Stomach (tissue), 4 donors: ENCODE measurements at regions not wholly inside any gene's neighbourhood (a gene's known extent, or its start where the extent isn't known, plus 50 kb on each side); places are given as distances from the start of the nearest gene placed in this dataset.
"Not testable (repeated sequence)": the region's sequence is repeated elsewhere in the genome, so short reads cannot be mapped to it uniquely, and the experiment has no call there.

ENCODE experiments used
- EP300 ChIP-seq: sonication (generic); formaldehyde crosslinking; IDR thresholded peaks from one replicate; pipeline ENCODE4 v1.6.1; 2017; ENCODE audit warnings: antibody characterized with exemption
- POLR2AphosphoS5 ChIP-seq, 3 donors: sonication (generic); formaldehyde crosslinking; IDR thresholded peaks; one replicate each; pipeline ENCODE4 v1.6.1; 2016; ENCODE audit warnings: antibody characterized with exemption in 3 of 3
- TF ChIP-seq, protein P1 (sequence below), 7 experiments: fragments of 450-650 bp in 4 of 7; fragments of 200-600 bp in 3 of 7; sonication (generic) in 3 of 7; IDR thresholded peaks; one replicate each; pipeline ENCODE4 v1.5.1; 2016 to 2019; ENCODE audit warnings: antibody characterized with exemption in 7 of 7, control low read depth in 2 of 7, mild to moderate bottlenecking in 1 of 7

- not testable (repeated sequence) for TF ChIP-seq POLR2AphosphoS5 (IDR thresholded peaks at IDR 0.05); EP300
- TF ChIP-seq, protein P1, sequence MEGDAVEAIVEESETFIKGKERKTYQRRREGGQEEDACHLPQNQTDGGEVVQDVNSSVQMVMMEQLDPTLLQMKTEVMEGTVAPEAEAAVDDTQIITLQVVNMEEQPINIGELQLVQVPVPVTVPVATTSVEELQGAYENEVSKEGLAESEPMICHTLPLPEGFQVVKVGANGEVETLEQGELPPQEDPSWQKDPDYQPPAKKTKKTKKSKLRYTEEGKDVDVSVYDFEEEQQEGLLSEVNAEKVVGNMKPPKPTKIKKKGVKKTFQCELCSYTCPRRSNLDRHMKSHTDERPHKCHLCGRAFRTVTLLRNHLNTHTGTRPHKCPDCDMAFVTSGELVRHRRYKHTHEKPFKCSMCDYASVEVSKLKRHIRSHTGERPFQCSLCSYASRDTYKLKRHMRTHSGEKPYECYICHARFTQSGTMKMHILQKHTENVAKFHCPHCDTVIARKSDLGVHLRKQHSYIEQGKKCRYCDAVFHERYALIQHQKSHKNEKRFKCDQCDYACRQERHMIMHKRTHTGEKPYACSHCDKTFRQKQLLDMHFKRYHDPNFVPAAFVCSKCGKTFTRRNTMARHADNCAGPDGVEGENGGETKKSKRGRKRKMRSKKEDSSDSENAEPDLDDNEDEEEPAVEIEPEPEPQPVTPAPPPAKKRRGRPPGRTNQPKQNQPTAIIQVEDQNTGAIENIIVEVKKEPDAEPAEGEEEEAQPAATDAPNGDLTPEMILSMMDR (IDR thresholded peaks at IDR 0.05), result not testable (repeated sequence)
Observed at GRCh38 chr13:110967156-110967855, 52.4 kb upstream of the ANKRD10 start.
